CD1c-positive myeloid dendritic cell (primary cell): ENCODE measurements at regions not wholly inside any gene's neighbourhood (a gene's known extent, or its start where the extent isn't known, plus 50 kb on each side); places are given as distances from the start of the nearest gene placed in this dataset.

Experiments
- DNase-seq: peaks from one replicate; pipeline ENCODE4 v3.0.0-alpha.2; 2016; ENCODE audit errors: extremely low spot score

GRCh38 chr10:129035052-129035827 lies 431.8 kb upstream of the MGMT start:
- DNase-seq, result peak; percentile 2

GRCh38 chr10:129038522-129038921 lies 428.5 kb upstream of the MGMT start:
- no peak for DNase-seq

GRCh38 chr10:129039406-129040370 lies 427.4 kb upstream of the MGMT start:
- DNase-seq, result no peak

- DNase-seq, result no peak
Observed at GRCh38 chr10:129040377-129040776, 426.7 kb upstream of the MGMT start.

- DNase-seq, result no peak
Observed at GRCh38 chr10:129041916-129042315, 425.1 kb upstream of the MGMT start.

- no peak for DNase-seq
Observed at GRCh38 chr10:129042776-129043595, 424.1 kb upstream of the MGMT start.

GRCh38 chr10:129043691-129044090 lies 423.4 kb upstream of the MGMT start:
- DNase-seq, result no peak

- DNase-seq, result no peak
Observed at GRCh38 chr10:129045599-129045998, 421.4 kb upstream of the MGMT start.

GRCh38 chr10:129046065-129046681 lies 420.9 kb upstream of the MGMT start:
- DNase-seq, result no peak

GRCh38 chr10:129046962-129047361 lies 420.1 kb upstream of the MGMT start:
- DNase-seq, result no peak

- DNase-seq, result no peak
Observed at GRCh38 chr10:129047600-129047999, 419.4 kb upstream of the MGMT start.

- no peak for DNase-seq
Observed at GRCh38 chr10:129048513-129048912, 418.5 kb upstream of the MGMT start.

- no peak for DNase-seq
Observed at GRCh38 chr10:129049501-129049900, 417.5 kb upstream of the MGMT start.

GRCh38 chr10:129055225-129055624 lies 411.8 kb upstream of the MGMT start:
- DNase-seq, result no peak

- DNase-seq, result no peak
Observed at GRCh38 chr10:129055986-129056385, 411.1 kb upstream of the MGMT start.

- DNase-seq, result no peak
Observed at GRCh38 chr10:129056734-129057689, 410.0 kb upstream of the MGMT start.

GRCh38 chr10:129057856-129058663 lies 409.0 kb upstream of the MGMT start:
- DNase-seq, result no peak

- no peak for DNase-seq
Observed at GRCh38 chr10:129058664-129059155, 408.3 kb upstream of the MGMT start.

GRCh38 chr10:129059977-129060376 lies 407.1 kb upstream of the MGMT start:
- no peak for DNase-seq
